CD14-positive monocyte (primary cell): ENCODE measurements at regions not wholly inside any gene's neighbourhood (a gene's known extent, or its start where the extent isn't known, plus 50 kb on each side); places are given as distances from the start of the nearest gene placed in this dataset.

ENCODE experiments used
- DNase-seq, 3 donors: peaks; one replicate each; pipeline ENCODE4 v3.0.0-alpha.2; 2011 to 2022
- H2AFZ ChIP-seq: 2 replicates; pipeline ENCODE4 v1.6.0; 2012; ENCODE audit warnings: mild to moderate bottlenecking, low read depth, low read length, inconsistent platforms; ENCODE audit not compliant: insufficient read depth, poor library complexity, severe bottlenecking
- H3K27ac ChIP-seq, 2 donors: 1 replicate in 1 of 2; 2 replicates in 1 of 2; pipeline ENCODE4 v1.5.1; 2012 to 2013; ENCODE audit warnings: low read length in 2 of 2, control low read depth in 1 of 2, inconsistent platforms in 1 of 2, low read depth in 1 of 2, mild to moderate bottlenecking in 1 of 2
- H3K27me3 ChIP-seq, 2 donors: one replicate each; pipeline versions ENCODE4 v1.6.0 to v1.6.1; 2011 to 2013; ENCODE audit warnings: low read length in 2 of 2; ENCODE audit not compliant: control insufficient read depth in 2 of 2, insufficient read depth in 2 of 2
- H3K36me3 ChIP-seq, 2 donors: replicated peaks in 1 of 2; 1 replicate in 1 of 2; 2 replicates in 1 of 2; pipeline versions ENCODE4 v1.5.1 to v1.6.1; 2012 to 2013; ENCODE audit warnings: low read length in 2 of 2, control low read depth in 1 of 2, inconsistent platforms in 1 of 2, mild to moderate bottlenecking in 1 of 2; ENCODE audit not compliant: insufficient read depth in 2 of 2, control insufficient read depth in 1 of 2
- H3K4me1 ChIP-seq, 2 donors: 1 replicate in 1 of 2; 2 replicates in 1 of 2; pipeline versions ENCODE4 v1.5.1 to v1.6.1; 2012 to 2013; ENCODE audit warnings: low read length in 2 of 2, control low read depth in 1 of 2, inconsistent platforms in 1 of 2, mild to moderate bottlenecking in 1 of 2, moderate library complexity in 1 of 2; ENCODE audit not compliant: insufficient read depth in 2 of 2, control insufficient read depth in 1 of 2
- H3K4me2 ChIP-seq: replicated peaks from 2 replicates; pipeline ENCODE3; 2012; ENCODE audit warnings: low read length, moderate library complexity, mild to moderate bottlenecking; ENCODE audit not compliant: poor library complexity, severe bottlenecking; ENCODE audit errors: extremely low read depth
- H3K4me3 ChIP-seq, 3 experiments: fragments of 200-600 bp in 1 of 3; sonication (generic) in 1 of 3; replicated peaks in 1 of 3; 1 replicate in 2 of 3; 2 replicates in 1 of 3; pipeline ENCODE4 v1.5.1; 2011 to 2013; ENCODE audit warnings: low read length in 3 of 3, mild to moderate bottlenecking in 3 of 3, control low read depth in 2 of 3, low read depth in 2 of 3, inconsistent platforms in 1 of 3, moderate library complexity in 1 of 3
- H3K79me2 ChIP-seq: 2 replicates; pipeline ENCODE4 v1.6.0; 2012; ENCODE audit warnings: mild to moderate bottlenecking, control low read depth, inconsistent platforms, low read length, moderate library complexity; ENCODE audit not compliant: insufficient read depth
- H3K9ac ChIP-seq: 2 replicates; pipeline ENCODE4 v1.6.0; 2017; ENCODE audit warnings: low read length, mild to moderate bottlenecking; ENCODE audit not compliant: insufficient read depth, poor library complexity, severe bottlenecking
- H3K9me3 ChIP-seq, 2 donors: replicated peaks in 1 of 2; 1 replicate in 1 of 2; 2 replicates in 1 of 2; pipeline versions ENCODE4 v1.5.1 to v1.6.1; 2012 to 2013; ENCODE audit warnings: low read length in 2 of 2, control low read depth in 1 of 2; ENCODE audit not compliant: control insufficient read depth in 1 of 2, insufficient read depth in 1 of 2
- H4K20me1 ChIP-seq: 2 replicates; pipeline ENCODE4 v1.6.0; 2012; ENCODE audit warnings: mild to moderate bottlenecking, low read length, control low read depth, moderate library complexity; ENCODE audit not compliant: insufficient read depth
- H3K27ac Mint-ChIP-seq, 7 donors: one replicate each; pipeline ENCODE4 v1.8.0; 2020; ENCODE audit warnings: mild to moderate bottlenecking in 7 of 7, mixed read lengths in 7 of 7, moderate library complexity in 6 of 7, inconsistent platforms in 2 of 7
- H3K27me3 Mint-ChIP-seq, 3 donors: one replicate each; pipeline ENCODE4 v1.8.0; 2021 to 2022; ENCODE audit warnings: low read depth in 3 of 3, mild to moderate bottlenecking in 3 of 3, mixed read lengths in 3 of 3, moderate library complexity in 3 of 3, inconsistent platforms in 1 of 3
- H3K36me3 Mint-ChIP-seq, 2 donors: one replicate each; pipeline ENCODE4 v1.8.0; 2020; ENCODE audit warnings: mixed read lengths in 2 of 2, inconsistent platforms in 1 of 2, mild to moderate bottlenecking in 1 of 2
- H3K4me1 Mint-ChIP-seq: one replicate; pipeline ENCODE4 v1.8.0; 2020; ENCODE audit warnings: mild to moderate bottlenecking, mixed read lengths
- H3K4me3 Mint-ChIP-seq, 2 donors: one replicate each; pipeline ENCODE4 v1.8.0; 2020; ENCODE audit warnings: mild to moderate bottlenecking in 2 of 2, mixed read lengths in 2 of 2, moderate library complexity in 1 of 2
- H3K9me3 Mint-ChIP-seq, 7 donors: one replicate each; pipeline ENCODE4 v1.8.0; 2020 to 2022; ENCODE audit warnings: mixed read lengths in 7 of 7, mild to moderate bottlenecking in 6 of 7, moderate library complexity in 6 of 7, inconsistent platforms in 2 of 7
- CTCF ChIP-seq: fragments of 200-600 bp; IDR thresholded peaks from one replicate; pipeline ENCODE4 v1.8.0; 2022; ENCODE audit warnings: antibody characterized with exemption, mild to moderate bottlenecking
- WGBS: methylation state at CpG from one replicate; pipeline ENCODE4 v1.1.5; 2013; ENCODE audit warnings: missing lambda C conversion rate; ENCODE audit not compliant: insufficient coverage; 5-methylcytosine and 5-hydroxymethylcytosine counted together
- intact Hi-C, 2 donors: fragments of 100-400 bp; cut with micrococcal nuclease; formaldehyde crosslinking; loops; one replicate each; pipeline versions ENCODE4 v1.15.0 to v1.15.1; 2023

GRCh38 chr2:221285148-221285547 is 287.0 kb downstream of the EPHA4 start:
- Histone ChIP-seq H3K4me3 (no peak overlapping the region), H4K20me1 (no peaks in the 10 kb centered on the region), H3K27ac (no peak overlapping the region), H3K79me2 (no peaks in the 10 kb centered on the region), H3K9me3 (no peaks in the 10 kb centered on the region), H2AFZ (no peak overlapping the region), H3K36me3 (no peaks in the 10 kb centered on the region), H3K27me3 (no peaks in the 10 kb centered on the region), H3K4me2 (no peak overlapping the region), H3K9ac (no peak overlapping the region), H3K4me1 (no peaks in the 10 kb centered on the region)
- no CpG with 5 or more reads among the region's 2 CpGs for WGBS
- intact Hi-C loops, result no loop called here
- H3K9me3 Mint-ChIP-seq, result no peaks in the 10 kb centered on the region
- DNase-seq, result no peak
- no peaks in the 10 kb centered on the region for H3K27me3 Mint-ChIP-seq
- no peak for TF ChIP-seq CTCF
- H3K36me3 Mint-ChIP-seq, result no peaks in the 10 kb centered on the region
- no peak overlapping the region for H3K27ac Mint-ChIP-seq
- H3K4me1 Mint-ChIP-seq, result no peaks in the 10 kb centered on the region
- H3K4me3 Mint-ChIP-seq, result no peak overlapping the region

- no peak for TF ChIP-seq CTCF
- no peaks in the 10 kb centered on the region for H3K4me1 Mint-ChIP-seq
- Histone ChIP-seq H3K9ac (no peak overlapping the region), H3K27me3 (no peaks in the 10 kb centered on the region), H3K4me2 (no peak overlapping the region), H4K20me1 (no peaks in the 10 kb centered on the region), H2AFZ (no peak overlapping the region), H3K79me2 (no peaks in the 10 kb centered on the region), H3K4me3 (no peak overlapping the region), H3K4me1 (no peaks in the 10 kb centered on the region), H3K27ac (no peak overlapping the region), H3K9me3 (no peaks in the 10 kb centered on the region), H3K36me3 (no peaks in the 10 kb centered on the region)
- no peak for DNase-seq
- intact Hi-C loops, result no loop called here
- no peaks in the 10 kb centered on the region for H3K9me3 Mint-ChIP-seq
- no peaks in the 10 kb centered on the region for H3K36me3 Mint-ChIP-seq
- no peak overlapping the region for H3K4me3 Mint-ChIP-seq
- H3K27me3 Mint-ChIP-seq, result no peaks in the 10 kb centered on the region
- no peak overlapping the region for H3K27ac Mint-ChIP-seq
These were observed 285.7 kb downstream of the EPHA4 start for GRCh38 chr2:221286406-221286805.
